Neural cell (in vitro differentiated cells): ENCODE measurements at regions not wholly inside any gene's neighbourhood (a gene's known extent, or its start where the extent isn't known, plus 50 kb on each side); places are given as distances from the start of the nearest gene placed in this dataset.

Experiments
- H2AFZ ChIP-seq: fragments of 200-600, 300-800 bp; sonication (generic), shearing (Covaris generic); 2 replicates; pipeline ENCODE4 v1.6.0; 2014; ENCODE audit warnings: low read depth, mild to moderate bottlenecking, antibody characterized with exemption, low read length, moderate library complexity
- H3F3A ChIP-seq: fragments of 200-600 bp; shearing (Covaris generic); 2 replicates; pipeline ENCODE4 v1.6.1; 2016; ENCODE audit warnings: mild to moderate bottlenecking, moderate library complexity, mixed read lengths, antibody characterized with exemption, low read length; ENCODE audit not compliant: insufficient read depth, poor library complexity, severe bottlenecking
- H3K27ac ChIP-seq: fragments of 200-600, 300-800 bp; sonication (generic), shearing (Covaris generic); 2 replicates; pipeline ENCODE4 v1.5.1; 2014; ENCODE audit warnings: mild to moderate bottlenecking, low read length, moderate library complexity
- H3K27me3 ChIP-seq: fragments of 300-800, 200-600 bp; sonication (generic), shearing (Covaris generic); 2 replicates; pipeline ENCODE4 v1.6.0; 2014; ENCODE audit warnings: mild to moderate bottlenecking, low read depth, low read length, moderate library complexity; ENCODE audit not compliant: insufficient read depth
- H3K36me3 ChIP-seq: fragments of 300-800, 200-600 bp; sonication (generic), shearing (Covaris generic); 2 replicates; pipeline ENCODE4 v1.5.1; 2014; ENCODE audit warnings: mild to moderate bottlenecking, antibody characterized with exemption, low read length, moderate library complexity; ENCODE audit not compliant: insufficient read depth
- H3K4me2 ChIP-seq: fragments of 300-800, 200-600 bp; sonication (generic), shearing (Covaris generic); 2 replicates; pipeline ENCODE4 v1.6.0; 2014; ENCODE audit warnings: mild to moderate bottlenecking, low read length
- H3K4me3 ChIP-seq: fragments of 300-800, 200-600 bp; sonication (generic), shearing (Covaris generic); 2 replicates; pipeline ENCODE4 v1.5.1; 2014; ENCODE audit warnings: mild to moderate bottlenecking, low read length, moderate library complexity
- H3K79me2 ChIP-seq: fragments of 200-600 bp; shearing (Covaris generic); replicated peaks from 2 replicates; pipeline ENCODE4 v1.6.0; 2014; ENCODE audit warnings: mild to moderate bottlenecking, low read length, moderate library complexity; ENCODE audit not compliant: insufficient read depth
- H3K9ac ChIP-seq: fragments of 300-800, 200-600 bp; sonication (generic), shearing (Covaris generic); 2 replicates; pipeline ENCODE4 v1.6.1; 2016; ENCODE audit warnings: mild to moderate bottlenecking, low read length, mixed read lengths
- H3K9me2 ChIP-seq: fragments of 200-600 bp; shearing (Covaris generic); 2 replicates; pipeline ENCODE4 v1.6.1; 2016; ENCODE audit warnings: mild to moderate bottlenecking, low read length, mixed read lengths; ENCODE audit not compliant: insufficient read depth
- H3K9me3 ChIP-seq: fragments of 200-600, 300-800 bp; sonication (generic), shearing (Covaris generic); 2 replicates; pipeline ENCODE4 v1.6.1; 2016; ENCODE audit warnings: mild to moderate bottlenecking, mixed run types, low read length, moderate library complexity, mixed read lengths
- H4K20me1 ChIP-seq: fragments of 200-600 bp; shearing (Covaris generic); 2 replicates; pipeline ENCODE4 v1.6.1; 2016; ENCODE audit warnings: mild to moderate bottlenecking, mixed run types; ENCODE audit not compliant: insufficient read depth
- EP300 ChIP-seq: fragments of 450-650 bp; conservative IDR thresholded peaks from 2 replicates; pipeline ENCODE4 v1.6.1; 2014; ENCODE audit warnings: antibody characterized with exemption, mild to moderate bottlenecking, moderate library complexity; ENCODE audit not compliant: poor library complexity, severe bottlenecking
- EZH2 ChIP-seq: fragments of 200-600, 300-800 bp; shearing (Covaris generic), sonication (generic); IDR thresholded peaks from 2 replicates; pipeline ENCODE4 v1.6.1; 2014; ENCODE audit warnings: antibody characterized with exemption, low read length, borderline replicate concordance, mild to moderate bottlenecking; ENCODE audit not compliant: insufficient read depth, poor library complexity, severe bottlenecking
- MXI1 ChIP-seq: fragments of 450-650 bp; conservative IDR thresholded peaks from 2 replicates; pipeline ENCODE4 v1.6.1; 2014; ENCODE audit warnings: antibody characterized with exemption, mild to moderate bottlenecking; ENCODE audit not compliant: poor library complexity, severe bottlenecking
- RAD21 ChIP-seq: fragments of 450-650 bp; conservative IDR thresholded peaks from 2 replicates; pipeline ENCODE4 v1.6.1; 2014; ENCODE audit warnings: antibody characterized with exemption, mild to moderate bottlenecking, moderate library complexity
- SMC3 ChIP-seq: fragments of 450-650 bp; conservative IDR thresholded peaks from 2 replicates; pipeline ENCODE4 v1.6.1; 2014; ENCODE audit warnings: antibody characterized with exemption, mild to moderate bottlenecking, moderate library complexity; ENCODE audit not compliant: poor library complexity
- TAF1 ChIP-seq: IDR thresholded peaks from 2 replicates; pipeline ENCODE4 v1.6.1; 2012; ENCODE audit warnings: low read depth
- TF ChIP-seq, protein P1 (sequence below): fragments of 450-650 bp; IDR thresholded peaks from 2 replicates; pipeline ENCODE4 v1.5.1; 2014; ENCODE audit warnings: antibody characterized with exemption, mild to moderate bottlenecking, moderate library complexity; ENCODE audit not compliant: poor library complexity, severe bottlenecking
- TF ChIP-seq, protein P2 (sequence below): IDR thresholded peaks from 2 replicates; pipeline ENCODE4 v1.6.1; 2012; ENCODE audit warnings: borderline replicate concordance

DNA sequence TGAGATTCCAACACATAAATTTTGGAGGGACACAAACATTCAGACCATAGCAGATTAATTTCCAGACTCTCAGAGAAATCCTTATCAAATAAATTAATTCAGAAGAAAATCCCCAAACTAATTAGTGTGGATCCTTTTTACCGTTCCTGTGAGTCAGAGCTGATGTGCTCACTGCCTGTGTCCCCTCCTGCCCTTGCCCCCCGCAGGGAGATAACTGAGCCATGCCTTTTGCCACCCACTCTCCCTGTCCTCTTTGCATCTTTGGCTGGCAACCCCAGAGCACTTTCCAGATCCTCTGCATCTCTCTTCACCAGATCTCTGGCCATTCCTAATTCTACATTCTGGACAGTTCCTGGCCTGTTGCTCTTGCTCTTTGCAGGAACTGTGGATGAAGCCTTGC is 135.4 kb upstream of the MAP1B start:
- H2AFZ ChIP-seq, result no peak overlapping the region
- H3K27me3 ChIP-seq, result no peaks in the 10 kb centered on the region
- TF ChIP-seq TAF1, result no peak
- TF ChIP-seq RAD21, result no peak
- TF ChIP-seq, protein P1, sequence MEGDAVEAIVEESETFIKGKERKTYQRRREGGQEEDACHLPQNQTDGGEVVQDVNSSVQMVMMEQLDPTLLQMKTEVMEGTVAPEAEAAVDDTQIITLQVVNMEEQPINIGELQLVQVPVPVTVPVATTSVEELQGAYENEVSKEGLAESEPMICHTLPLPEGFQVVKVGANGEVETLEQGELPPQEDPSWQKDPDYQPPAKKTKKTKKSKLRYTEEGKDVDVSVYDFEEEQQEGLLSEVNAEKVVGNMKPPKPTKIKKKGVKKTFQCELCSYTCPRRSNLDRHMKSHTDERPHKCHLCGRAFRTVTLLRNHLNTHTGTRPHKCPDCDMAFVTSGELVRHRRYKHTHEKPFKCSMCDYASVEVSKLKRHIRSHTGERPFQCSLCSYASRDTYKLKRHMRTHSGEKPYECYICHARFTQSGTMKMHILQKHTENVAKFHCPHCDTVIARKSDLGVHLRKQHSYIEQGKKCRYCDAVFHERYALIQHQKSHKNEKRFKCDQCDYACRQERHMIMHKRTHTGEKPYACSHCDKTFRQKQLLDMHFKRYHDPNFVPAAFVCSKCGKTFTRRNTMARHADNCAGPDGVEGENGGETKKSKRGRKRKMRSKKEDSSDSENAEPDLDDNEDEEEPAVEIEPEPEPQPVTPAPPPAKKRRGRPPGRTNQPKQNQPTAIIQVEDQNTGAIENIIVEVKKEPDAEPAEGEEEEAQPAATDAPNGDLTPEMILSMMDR, result no peak
- TF ChIP-seq SMC3, result no peak
- no peak for TF ChIP-seq EZH2
- no peak overlapping the region for H3K9ac ChIP-seq
- no peak overlapping the region for H3K27ac ChIP-seq
- no peaks in the 10 kb centered on the region for H3F3A ChIP-seq
- H3K79me2 ChIP-seq, result no peaks in the 10 kb centered on the region
- no peaks in the 10 kb centered on the region for H3K9me3 ChIP-seq
- H3K4me3 ChIP-seq, result no peak overlapping the region
- no peaks in the 10 kb centered on the region for H3K9me2 ChIP-seq
- H3K36me3 ChIP-seq, result no peaks in the 10 kb centered on the region
- no peaks in the 10 kb centered on the region for H4K20me1 ChIP-seq
- no peak overlapping the region for H3K4me2 ChIP-seq

DNA sequence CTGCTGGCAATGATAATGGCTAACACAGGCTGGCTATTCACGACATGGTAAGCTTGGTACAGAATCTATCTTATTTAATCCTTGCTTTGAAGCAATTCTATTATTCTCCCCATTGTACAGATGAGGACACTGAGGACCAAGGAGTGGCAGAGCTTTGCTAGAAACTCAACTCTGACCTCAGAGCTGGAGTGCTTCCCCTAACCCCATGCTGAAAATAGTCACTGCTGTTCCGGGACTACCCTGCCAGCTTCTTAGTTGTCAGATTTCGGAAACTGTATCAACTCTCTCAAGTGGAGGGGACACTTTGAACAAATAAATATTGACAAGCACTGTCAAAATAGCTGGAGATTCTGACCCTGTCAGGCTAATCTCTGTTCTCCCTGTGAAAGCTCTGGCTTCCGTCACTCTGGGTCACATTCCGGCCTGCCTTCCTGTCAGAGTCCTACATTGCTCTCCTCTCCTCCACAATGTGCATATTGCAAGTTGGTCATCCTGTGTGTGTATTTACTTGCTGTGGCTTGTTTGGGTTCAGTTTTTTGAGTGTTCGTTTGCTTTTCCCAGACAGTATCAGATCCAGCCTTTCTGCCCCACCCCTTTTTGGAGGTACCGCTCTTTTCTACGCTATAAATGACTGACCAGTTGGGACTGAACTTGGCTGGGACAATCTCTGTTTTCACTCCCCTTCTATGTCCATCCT is 134.3 kb upstream of the MAP1B start:
- no peak overlapping the region for H2AFZ ChIP-seq
- no peak overlapping the region for H3K4me3 ChIP-seq
- H3F3A ChIP-seq, result no peaks in the 10 kb centered on the region
- no peak overlapping the region for H3K9ac ChIP-seq
- no peaks in the 10 kb centered on the region for H3K27me3 ChIP-seq
- H3K36me3 ChIP-seq, result no peaks in the 10 kb centered on the region
- H3K4me2 ChIP-seq, result no peak overlapping the region
- no peaks in the 10 kb centered on the region for H3K9me3 ChIP-seq
- TF ChIP-seq RAD21 (no peak), SMC3 (no peak), TAF1 (no peak), EP300 (no peak), MXI1 (no peak), EZH2 (no peak)
- TF ChIP-seq, protein P2, sequence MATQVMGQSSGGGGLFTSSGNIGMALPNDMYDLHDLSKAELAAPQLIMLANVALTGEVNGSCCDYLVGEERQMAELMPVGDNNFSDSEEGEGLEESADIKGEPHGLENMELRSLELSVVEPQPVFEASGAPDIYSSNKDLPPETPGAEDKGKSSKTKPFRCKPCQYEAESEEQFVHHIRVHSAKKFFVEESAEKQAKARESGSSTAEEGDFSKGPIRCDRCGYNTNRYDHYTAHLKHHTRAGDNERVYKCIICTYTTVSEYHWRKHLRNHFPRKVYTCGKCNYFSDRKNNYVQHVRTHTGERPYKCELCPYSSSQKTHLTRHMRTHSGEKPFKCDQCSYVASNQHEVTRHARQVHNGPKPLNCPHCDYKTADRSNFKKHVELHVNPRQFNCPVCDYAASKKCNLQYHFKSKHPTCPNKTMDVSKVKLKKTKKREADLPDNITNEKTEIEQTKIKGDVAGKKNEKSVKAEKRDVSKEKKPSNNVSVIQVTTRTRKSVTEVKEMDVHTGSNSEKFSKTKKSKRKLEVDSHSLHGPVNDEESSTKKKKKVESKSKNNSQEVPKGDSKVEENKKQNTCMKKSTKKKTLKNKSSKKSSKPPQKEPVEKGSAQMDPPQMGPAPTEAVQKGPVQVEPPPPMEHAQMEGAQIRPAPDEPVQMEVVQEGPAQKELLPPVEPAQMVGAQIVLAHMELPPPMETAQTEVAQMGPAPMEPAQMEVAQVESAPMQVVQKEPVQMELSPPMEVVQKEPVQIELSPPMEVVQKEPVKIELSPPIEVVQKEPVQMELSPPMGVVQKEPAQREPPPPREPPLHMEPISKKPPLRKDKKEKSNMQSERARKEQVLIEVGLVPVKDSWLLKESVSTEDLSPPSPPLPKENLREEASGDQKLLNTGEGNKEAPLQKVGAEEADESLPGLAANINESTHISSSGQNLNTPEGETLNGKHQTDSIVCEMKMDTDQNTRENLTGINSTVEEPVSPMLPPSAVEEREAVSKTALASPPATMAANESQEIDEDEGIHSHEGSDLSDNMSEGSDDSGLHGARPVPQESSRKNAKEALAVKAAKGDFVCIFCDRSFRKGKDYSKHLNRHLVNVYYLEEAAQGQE, result no peak
- TF ChIP-seq, protein P1, result no peak
- H3K9me2 ChIP-seq, result no peaks in the 10 kb centered on the region
- H4K20me1 ChIP-seq, result no peaks in the 10 kb centered on the region
- no peaks in the 10 kb centered on the region for H3K79me2 ChIP-seq
- no peak overlapping the region for H3K27ac ChIP-seq
